HG02798 (cell line): ENCODE measurements at regions not wholly inside any gene's neighbourhood (a gene's known extent, or its start where the extent isn't known, plus 50 kb on each side); places are given as distances from the start of the nearest gene placed in this dataset.
A peak's percentile ranks its signal among the peaks of the same experiment; 100 is the strongest.

Source experiments
- ATAC-seq: cut with Tn5 transposase; IDR thresholded peaks from one replicate; pipeline ENCODE4 v1.9.1; 2021; ENCODE audit warnings: mild to moderate bottlenecking; ENCODE audit not compliant: unreplicated experiment, poor library complexity

DNA sequence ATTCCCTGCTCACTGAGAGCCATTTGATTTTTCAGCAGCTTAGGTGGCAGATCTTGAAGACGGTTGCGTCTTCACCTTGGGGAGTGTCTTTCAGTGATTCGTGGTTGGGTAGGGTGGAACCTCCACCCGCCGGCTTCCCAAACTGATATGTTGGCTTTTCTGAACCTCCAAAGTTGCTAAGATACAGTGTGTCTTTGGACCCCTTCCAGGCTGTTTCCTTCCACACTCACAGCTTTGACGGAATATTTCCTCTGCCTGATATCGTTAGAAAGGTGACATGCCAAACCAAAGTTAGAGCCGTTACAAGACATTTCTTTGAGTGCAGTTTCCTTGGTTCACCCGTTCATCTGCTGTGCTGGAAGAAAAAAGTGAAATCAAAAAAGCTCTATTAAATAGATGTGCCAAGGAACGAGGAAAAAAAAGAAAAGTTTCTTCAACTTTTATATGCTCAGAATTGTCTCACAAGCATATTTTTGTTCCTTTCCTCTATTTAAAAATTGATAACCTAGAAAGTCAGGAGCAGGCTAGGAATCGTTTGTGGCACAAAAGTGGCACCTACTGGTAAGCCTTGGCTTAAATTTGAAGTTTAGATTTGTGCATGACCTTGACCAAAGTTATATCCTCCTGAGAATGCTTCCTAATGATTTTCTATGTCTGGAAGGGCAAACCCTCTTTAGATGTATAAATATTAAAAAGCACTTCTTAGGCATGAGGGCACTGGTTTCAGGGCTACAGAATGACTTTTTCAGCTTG, 270.7 kb upstream of the WWC1 start:
- ATAC-seq: no peak

DNA sequence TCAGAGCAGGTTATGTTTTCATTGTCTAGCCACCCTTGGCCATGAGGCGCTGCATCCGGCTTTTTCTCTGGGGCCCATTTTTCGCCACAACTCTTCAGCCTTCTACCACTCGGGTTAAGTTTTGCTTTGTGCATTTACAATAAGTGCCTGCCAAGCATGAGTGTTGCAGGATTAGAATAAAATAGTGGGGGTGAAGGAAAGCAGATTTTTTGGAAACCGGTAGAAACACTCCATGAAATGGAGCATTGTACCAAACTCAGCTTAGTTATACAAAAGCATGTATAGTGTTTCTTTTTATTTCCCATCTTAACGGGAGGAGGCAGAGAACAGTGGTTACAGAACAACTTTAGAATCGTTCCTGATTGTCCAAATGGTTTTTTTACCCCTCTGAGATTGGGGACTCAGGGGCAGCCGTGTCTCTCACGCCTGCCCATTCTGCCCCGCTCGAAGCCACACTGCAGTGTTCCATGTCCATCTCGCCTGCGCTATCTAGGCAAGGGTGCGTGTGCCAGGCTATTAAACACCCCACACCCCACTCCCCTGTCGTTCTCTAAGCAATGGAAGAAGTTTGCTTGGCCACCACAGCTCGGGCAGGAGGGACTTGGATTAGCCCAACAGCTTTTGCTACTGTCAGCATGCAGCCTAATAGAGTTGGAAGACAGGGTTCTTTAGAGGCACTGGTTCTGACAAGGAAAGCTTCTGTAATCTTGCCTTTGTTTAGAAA, 268.8 kb upstream of the WWC1 start:
- no peak for ATAC-seq

DNA sequence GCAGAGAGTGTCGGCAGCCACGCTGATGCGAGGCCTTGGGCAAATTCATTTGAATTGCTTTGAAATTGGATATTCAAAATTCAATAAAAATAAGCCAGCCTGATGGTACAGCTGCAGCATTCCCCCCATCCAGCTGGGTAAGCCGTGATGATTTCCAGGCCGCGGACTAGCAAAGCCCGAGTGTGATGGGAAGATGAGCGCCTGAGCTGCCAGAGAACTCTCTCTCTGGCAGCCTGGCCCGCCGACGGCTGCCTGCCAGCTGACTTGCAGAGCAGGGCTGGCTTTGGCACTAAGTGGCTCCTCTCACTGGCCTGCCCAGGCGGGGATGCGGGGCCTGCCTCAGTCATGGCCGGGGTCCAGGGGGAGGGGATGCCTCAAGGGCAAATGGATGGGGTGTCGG, 268.3 kb upstream of the WWC1 start:
- ATAC-seq: no peak

DNA sequence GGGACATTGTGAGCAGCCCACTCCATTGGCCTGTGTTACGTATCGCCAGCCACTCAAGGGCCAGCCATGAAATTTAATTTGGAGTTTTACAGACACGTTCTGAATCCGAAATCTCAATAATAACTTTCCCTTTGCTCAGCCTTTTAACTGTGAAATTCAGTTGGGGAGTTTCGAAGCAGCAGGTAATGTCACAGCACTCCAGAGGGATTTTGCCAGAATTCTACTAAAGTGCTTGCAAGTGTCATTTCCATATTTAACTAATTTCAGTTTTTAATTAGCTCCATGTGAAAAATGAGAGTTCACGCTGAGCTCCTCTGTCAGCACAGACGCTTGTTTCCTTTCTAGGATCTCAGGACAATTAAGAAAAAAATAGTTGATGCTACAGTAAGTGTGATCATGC, 267.1 kb upstream of the WWC1 start:
- ATAC-seq: no peak

DNA sequence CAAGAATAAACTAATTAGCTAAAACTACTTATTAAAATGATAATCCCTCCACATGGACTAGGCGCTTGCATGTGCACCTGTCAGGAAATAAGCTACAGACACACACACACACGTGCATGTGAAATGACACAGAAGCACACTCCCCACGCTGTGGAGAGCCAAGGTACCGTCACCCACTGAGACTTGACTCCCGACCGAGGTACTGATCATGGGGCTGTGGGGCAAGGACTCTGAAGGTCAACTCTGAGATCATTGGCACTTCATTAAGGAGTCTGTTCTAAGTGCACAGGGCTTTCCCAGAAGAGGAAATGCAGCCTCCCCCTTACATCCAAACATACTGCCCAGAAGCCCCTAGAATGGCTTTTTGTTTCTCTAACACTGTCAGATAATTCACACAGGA, 264.4 kb upstream of the WWC1 start:
- no peak for ATAC-seq

DNA sequence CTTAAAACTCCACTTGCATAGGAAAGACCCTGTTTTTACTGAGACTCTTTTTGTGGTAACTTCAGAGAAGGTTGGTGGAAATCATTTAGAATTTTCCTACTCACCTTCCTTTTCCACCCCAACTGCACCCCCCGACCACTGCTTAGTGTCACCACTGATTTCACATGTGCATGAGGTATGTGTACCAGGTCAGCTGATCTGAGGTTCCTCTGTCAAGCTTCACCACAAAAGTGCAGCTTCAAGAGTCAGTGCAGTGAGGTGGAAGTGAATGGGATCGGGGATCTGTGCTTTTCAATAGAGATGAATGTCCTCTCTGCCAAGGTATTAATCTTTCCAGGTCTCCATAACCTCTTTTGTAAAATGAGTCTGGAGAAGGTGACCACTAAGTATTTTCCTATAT, 260.5 kb upstream of the WWC1 start:
- no peak for ATAC-seq

DNA sequence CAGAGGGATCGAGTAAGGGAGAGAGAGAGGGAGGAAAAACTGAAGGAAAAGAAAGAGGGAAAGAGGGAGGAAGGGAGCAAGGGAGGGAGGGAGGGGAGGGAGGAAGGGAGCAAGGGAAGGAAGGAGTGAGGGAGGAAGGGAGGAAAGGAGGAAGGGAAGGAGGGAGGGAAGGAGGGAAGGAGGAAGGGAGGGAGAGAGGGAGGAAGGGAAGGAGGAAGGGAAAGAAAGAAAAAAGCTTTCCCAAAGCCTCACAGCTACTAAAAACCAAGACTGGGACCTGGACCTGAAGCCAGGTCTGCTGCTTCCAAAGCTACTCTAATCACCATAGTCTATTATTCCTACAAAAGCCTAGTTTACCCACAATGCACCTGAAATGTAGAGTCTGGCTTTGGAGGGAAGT, 259.8 kb upstream of the WWC1 start:
- ATAC-seq: no peak

DNA sequence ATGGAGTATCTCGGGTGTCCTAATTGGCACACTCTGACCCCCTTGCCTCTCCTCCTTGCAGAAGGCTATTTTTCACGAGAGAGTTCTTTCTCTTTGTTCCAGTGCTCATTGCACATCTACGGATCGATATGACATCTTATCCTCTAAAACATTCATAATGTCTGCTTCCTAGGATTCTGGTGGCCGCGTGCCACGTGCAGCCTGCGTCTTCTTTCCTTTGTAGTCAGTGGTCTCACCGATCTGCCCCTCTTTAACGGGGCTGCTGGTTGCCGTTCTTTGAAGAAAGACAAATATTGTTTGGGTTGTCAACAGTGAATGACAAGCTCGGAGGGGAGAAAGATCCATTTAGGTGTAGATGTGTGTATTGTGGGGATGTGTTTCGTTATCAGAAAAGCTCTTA, 252.4 kb upstream of the WWC1 start:
- ATAC-seq: no peak

DNA sequence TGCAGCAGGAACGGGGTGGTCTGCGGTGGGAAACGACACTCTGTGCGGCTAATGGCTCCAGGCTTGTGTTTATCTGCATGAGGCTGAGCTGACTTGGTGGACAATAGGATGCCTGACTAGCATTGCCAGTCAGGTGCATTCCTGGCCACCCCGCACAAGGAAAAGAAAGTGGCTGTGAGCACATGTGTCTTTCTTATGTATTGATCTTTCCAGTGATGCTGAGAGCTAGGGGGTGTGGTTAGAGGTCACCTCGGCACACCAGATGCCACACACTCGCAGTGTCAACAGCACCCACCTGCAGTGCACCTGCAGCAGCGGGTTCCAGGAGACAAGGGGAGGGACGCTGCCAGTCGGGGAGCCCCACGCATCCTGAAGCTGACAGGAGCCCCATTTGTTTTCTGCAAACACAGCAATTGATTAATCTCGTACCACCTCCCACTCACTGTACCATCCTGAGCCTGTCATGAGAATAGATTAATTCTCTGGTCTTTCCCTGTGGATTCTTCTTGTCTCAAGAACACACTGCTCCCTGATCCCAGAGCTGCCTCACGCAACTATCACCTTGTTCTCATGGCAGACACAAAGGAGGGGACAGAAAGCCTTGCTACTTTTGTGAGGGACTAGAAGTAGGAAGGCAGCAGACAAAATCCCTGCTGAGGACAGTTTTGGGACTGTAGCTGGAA, 251.7 kb upstream of the WWC1 start:
- no peak for ATAC-seq

DNA sequence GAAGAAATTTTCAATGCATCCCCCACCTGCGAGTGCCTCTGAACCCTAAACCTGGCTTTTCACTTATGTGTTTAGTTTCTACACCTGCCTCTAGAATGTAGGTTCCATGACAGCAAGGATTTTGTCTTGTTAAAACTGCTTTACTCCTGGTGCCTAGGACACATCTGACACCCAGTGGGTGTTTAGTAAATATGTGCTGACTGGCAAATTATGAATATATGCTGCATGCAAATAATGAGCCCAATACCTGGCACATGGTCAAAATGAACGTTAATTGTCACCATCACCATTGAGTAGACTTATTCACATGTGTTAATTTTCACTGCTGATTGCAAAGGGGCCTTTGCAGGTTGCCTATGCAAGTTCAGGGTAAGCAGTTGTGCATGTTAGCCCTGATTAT, 249.9 kb upstream of the WWC1 start:
- ATAC-seq: no peak

DNA sequence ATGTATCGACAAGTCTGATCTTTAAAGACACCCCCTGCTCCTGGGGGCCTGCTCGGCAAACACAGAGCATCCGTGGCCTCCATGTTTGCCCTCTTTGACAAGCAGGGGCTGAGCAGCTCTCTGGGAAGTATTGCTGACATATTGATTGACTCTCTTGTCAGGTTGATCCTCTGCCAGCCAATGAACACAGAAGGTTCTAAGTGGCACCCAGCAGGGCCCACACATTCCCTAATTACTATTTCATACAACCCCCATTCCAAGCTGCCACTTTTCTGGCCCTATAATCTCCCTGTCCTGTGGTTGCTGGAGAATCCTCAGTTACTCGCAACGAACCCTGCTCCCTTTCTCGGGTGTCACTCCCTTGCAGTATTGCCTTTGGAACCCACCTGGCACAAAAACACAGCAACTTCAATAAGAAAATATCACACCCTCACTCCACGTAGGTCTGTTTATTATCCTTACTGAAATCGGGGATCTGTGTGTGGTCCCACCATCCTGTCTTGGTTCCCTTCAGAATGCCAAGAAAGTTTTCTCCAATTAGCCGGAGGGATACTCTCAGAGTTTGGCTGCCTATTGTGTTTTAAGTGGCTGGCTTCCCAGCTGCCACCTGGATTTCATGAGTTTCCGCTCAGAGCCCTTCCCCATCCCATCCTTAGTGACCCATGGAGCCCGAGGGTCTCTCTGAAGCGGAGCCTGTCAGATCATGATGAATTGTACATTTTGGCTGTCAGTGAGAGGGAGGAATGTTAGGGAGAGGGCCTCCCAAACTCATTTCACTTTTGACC, 249.0 kb upstream of the WWC1 start:
- no peak for ATAC-seq

DNA sequence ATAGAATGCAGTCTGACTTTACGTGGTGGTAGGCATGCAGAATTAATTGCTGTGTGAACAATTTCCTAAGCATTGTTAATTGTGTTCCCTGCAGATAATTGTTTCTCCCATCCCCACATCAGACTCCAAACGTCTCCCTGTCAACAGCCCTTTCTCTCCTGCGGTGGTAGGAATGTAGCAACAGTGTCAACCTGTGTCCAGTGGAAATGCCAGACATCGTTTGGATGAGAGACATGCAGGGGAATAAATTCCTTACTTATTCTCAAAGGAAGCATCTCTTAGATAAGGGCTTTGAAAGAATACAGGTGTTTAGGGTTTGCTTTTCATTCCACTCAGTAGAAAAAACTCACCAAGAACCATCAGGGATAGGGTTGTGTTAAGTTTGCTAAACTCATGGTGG, 245.3 kb upstream of the WWC1 start:
- ATAC-seq: no peak

DNA sequence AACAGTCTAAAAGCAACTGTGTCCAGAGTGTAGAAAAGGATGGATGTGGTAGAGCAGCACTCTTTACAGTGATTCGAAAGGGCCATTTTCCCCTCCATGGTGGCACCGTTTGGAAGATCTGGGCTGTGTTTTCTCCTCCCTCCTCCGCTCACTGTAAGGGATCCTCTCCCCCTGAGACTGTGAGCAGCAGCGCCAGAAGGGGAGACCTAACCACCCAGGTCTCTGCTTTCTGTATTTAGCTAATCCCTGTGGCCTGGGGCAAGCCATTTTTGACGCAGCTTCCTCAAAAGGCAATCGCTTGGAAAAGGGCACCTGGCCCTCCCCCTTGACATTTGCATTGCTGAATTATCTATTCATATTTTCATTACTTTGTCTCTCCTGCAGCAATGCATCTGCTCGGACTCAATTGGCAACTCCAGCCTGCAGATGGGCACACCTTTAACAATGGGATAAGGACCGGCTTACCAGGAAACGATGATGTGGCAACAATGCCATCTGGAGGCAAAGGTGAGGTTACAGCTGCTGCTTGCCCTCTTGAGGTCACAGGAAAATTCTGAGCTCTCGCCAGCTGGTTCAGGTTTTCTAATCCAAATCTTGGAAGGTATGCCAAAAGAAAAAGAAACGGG, 244.3 kb upstream of the WWC1 start:
- ATAC-seq: peak; percentile 55

DNA sequence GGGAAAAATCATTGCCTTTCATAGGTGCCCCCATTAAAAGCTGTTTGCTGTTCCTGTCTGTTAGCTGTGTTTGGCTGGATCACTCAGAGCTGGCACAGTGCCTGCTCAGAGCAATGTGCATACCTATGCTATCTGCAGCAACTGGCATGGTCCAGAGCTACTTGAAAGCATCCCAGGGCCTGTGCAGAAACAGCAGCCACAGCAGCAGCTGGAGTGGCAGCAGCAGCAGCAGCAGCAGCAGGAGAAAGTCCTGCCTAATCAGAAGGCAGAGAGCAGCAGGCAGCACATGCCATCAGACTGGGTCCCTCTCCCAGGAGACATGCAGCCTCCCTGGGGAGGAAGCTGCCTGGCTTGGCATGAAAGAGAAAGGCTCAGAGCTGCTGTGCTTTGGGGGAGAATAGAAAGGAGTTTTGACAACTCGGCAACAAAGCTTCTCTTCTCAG, 243.8 kb upstream of the WWC1 start:
- ATAC-seq: no peak

DNA sequence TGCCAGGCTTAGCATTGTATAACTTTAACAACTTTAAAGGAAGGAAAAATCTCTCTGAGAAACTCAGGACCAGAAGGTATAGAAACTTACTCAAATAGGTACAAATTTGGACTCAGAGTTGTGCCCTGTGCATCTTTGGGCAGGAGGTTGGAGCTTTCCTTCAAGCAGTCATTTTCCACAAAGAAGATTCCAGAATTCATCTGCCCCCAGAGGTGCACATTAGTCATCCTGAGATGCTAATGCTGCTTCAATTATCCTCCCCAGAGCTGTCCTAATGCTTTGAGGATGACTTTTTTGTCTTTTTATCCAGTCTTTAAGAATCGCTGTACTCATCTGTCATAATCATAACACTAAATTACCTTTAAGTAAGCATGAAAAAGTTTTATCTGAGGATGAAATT, 243.0 kb upstream of the WWC1 start:
- no peak for ATAC-seq

DNA sequence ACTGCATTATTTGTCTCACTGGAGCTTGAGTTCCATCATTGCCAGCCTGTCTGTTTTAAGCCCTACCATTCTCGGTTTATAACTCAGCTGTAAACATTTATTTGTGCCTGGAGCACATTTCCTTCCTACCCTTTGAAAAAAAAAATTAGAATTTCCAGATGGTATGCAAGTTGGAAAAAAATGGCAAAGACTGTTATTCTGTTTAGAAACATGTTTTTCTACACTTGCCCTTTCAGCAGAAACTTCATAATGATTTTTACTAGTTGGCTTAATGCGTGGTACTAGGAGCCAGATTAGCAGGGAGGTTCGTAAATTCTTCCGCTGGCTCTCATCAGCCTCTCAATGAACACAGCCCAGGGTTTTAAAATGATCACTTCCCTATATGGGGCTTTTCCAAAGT, 238.8 kb upstream of the WWC1 start:
- no peak for ATAC-seq

DNA sequence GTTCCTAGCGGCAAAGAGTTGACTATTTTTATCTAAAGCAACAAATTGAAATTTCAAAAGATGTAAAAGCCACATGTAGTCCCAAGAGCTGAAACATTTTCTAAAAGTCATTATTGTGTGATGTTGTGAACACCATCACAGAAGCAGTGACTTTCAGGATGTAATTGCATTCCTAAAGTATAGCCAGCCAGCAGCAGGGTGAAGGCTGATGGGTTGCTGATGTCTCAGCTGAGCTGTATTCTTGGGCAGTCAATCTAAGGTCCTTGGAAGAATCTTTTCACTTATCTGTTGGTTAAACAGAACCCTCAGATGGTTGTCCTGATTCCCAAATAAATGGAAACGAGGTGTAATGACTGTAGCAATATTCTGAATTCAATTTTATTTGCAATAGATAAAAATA, 237.4 kb upstream of the WWC1 start:
- no peak for ATAC-seq

DNA sequence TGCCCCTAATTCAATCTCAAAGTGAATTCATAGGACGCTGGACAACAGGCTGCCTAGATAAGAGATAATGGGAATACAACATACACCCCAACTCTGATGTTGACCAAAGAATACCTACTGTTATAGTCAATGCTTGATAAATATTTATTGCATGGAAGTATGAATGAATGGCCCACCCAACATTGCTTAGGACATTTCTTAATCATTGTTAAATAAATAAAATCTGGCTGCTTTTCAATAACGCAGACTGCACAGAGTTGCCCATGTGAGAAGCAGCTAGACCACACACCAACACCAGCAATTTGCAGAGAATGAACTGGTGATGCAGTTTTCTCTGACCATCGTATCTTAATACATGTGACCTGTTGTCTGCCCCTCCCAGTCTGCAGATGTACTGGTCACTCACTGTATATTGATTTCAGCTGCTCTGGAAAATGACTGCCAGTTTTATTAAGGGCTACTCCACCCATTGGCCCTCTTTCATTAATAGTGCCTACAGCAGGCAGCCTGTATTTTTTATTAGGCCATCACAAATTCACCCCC, 236.2 kb upstream of the WWC1 start:
- no peak for ATAC-seq

DNA sequence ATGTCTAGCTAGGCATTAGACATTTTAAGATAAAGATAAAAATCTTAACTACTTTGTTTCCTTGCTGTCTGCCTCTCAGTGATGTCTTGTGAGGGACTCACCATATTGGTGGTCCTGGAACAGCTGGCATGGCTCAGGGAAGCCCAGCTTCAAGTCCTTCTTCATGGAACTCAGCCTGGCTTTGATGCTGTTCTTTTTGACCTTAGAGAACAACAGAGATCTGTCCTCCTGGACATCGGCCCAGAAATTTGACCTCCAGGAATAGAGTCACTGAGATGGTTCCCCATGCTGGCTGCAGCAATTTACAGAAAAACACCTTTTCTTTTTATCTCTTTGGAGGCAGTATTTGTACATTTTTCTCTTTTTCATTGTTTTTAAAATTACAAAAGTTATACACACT, 235.5 kb upstream of the WWC1 start:
- no peak for ATAC-seq
